Left ventricle myocardium inferior (tissue), 1 donor: ENCODE measurements at regions not wholly inside any gene's neighbourhood (a gene's known extent, or its start where the extent isn't known, plus 50 kb on each side); places are given as distances from the start of the nearest gene placed in this dataset.
A peak's percentile ranks its signal among the peaks of the same experiment; 100 is the strongest.

Experiments used
- DNase-seq: peaks from one replicate; pipeline ENCODE4 v3.0.0-alpha.2; 2020
- H3K27ac ChIP-seq: fragments of 200-600 bp; replicated peaks from 2 replicates; pipeline ENCODE4 v1.8.0; 2021
- H3K27me3 ChIP-seq: fragments of 200-600 bp; 2 replicates; pipeline ENCODE4 v1.8.0; 2021; ENCODE audit warnings: low read depth
- H3K36me3 ChIP-seq: fragments of 200-600 bp; 2 replicates; pipeline ENCODE4 v1.8.0; 2021
- H3K4me1 ChIP-seq: fragments of 200-600 bp; 2 replicates; pipeline ENCODE4 v1.8.0; 2021
- H3K4me3 ChIP-seq: fragments of 200-600 bp; 2 replicates; pipeline ENCODE4 v1.8.0; 2021; ENCODE audit warnings: mild to moderate bottlenecking, moderate library complexity
- H3K9me3 ChIP-seq: fragments of 200-600 bp; replicated peaks from 2 replicates; pipeline ENCODE4 v1.8.0; 2021
- CTCF ChIP-seq: fragments of 200-600 bp; IDR thresholded peaks from 2 replicates; pipeline ENCODE4 v1.8.0; 2021; ENCODE audit warnings: antibody characterized with exemption, mild to moderate bottlenecking, borderline replicate concordance
- intact Hi-C: fragments of 100-400 bp; cut with micrococcal nuclease; formaldehyde crosslinking; loops from one replicate; pipeline ENCODE4 v1.11.0; 2022
- donor health status: DM: no; HTN: yes; CAD: no; lungs with severe emphysema.

GRCh38 chr11:104727768-104728167, 170.5 kb downstream of the CASP12 start:
- Histone ChIP-seq H3K36me3 (no peaks in the 10 kb centered on the region), H3K27ac (no peak overlapping the region), H3K4me3 (no peak overlapping the region), H3K4me1 (no peaks in the 10 kb centered on the region), H3K9me3 (peaks cover 14% of the 10 kb centered on the region), H3K27me3 (no peaks in the 10 kb centered on the region)
- TF ChIP-seq CTCF: no peak
- intact Hi-C loops: no loop called here
- no peak for DNase-seq

- intact Hi-C loops: no loop called here
- peaks cover 21% of the 10 kb centered on the region for H3K9me3 ChIP-seq
- no peak for DNase-seq
- no peaks in the 10 kb centered on the region for H3K4me1 ChIP-seq
- no peak overlapping the region for H3K27ac ChIP-seq
- H3K36me3 ChIP-seq: no peaks in the 10 kb centered on the region
- no peak overlapping the region for H3K4me3 ChIP-seq
- H3K27me3 ChIP-seq: no peaks in the 10 kb centered on the region
- TF ChIP-seq CTCF: no peak
Measured at GRCh38 chr11:104727095-104727494, 171.2 kb downstream of the CASP12 start.

GRCh38 chr11:104725796-104726408, 172.4 kb downstream of the CASP12 start:
- TF ChIP-seq CTCF: no peak
- Histone ChIP-seq H3K27ac (no peak overlapping the region), H3K4me3 (no peak overlapping the region), H3K9me3 (peaks cover 26% of the 10 kb centered on the region), H3K4me1 (no peaks in the 10 kb centered on the region), H3K36me3 (no peaks in the 10 kb centered on the region), H3K27me3 (no peaks in the 10 kb centered on the region)
- no peak for DNase-seq
- intact Hi-C loops: no loop called here

GRCh38 chr11:104713401-104713800, 184.9 kb downstream of the CASP12 start:
- intact Hi-C loops: no loop called here
- H3K36me3 ChIP-seq: no peaks in the 10 kb centered on the region

GRCh38 chr11:104705490-104706190, 192.6 kb downstream of the CASP12 start:
- Histone ChIP-seq H3K9me3 (no peaks in the 10 kb centered on the region), H3K36me3 (no peaks in the 10 kb centered on the region), H3K27me3 (no peaks in the 10 kb centered on the region), H3K4me3 (no peak overlapping the region), H3K27ac (peak overlapping the region; percentile 24), H3K4me1 (peaks cover 9% of the 10 kb centered on the region)
- DNase-seq: peak; percentile 10
- TF ChIP-seq CTCF: no peak
- intact Hi-C loops: no loop called here

More at GRCh38 chr11:104713401-104713800, 184.9 kb downstream of the CASP12 start:
- H3K9me3 ChIP-seq: no peaks in the 10 kb centered on the region
- no peaks in the 10 kb centered on the region for H3K27me3 ChIP-seq
- no peak for DNase-seq
- no peak overlapping the region for H3K4me3 ChIP-seq
- no peak for TF ChIP-seq CTCF
- no peaks in the 10 kb centered on the region for H3K4me1 ChIP-seq
- H3K27ac ChIP-seq: no peak overlapping the region
